HepG2 (cell line): ENCODE measurements at regions not wholly inside any gene's neighbourhood (a gene's known extent, or its start where the extent isn't known, plus 50 kb on each side); places are given as distances from the start of the nearest gene placed in this dataset.

ENCODE experiments used
- FOXA1 ChIP-seq, 2 experiments: fragments of 450-650 bp in 1 of 2; sonication (generic) in 1 of 2; formaldehyde crosslinking in 1 of 2; IDR thresholded peaks; 2 replicates each; pipeline versions ENCODE4 v1.4.0 to v1.6.1; 2016 to 2020; ENCODE audit warnings: missing genetic modification reagents in 1 of 2
- FOXP4 ChIP-seq: sonication (generic); formaldehyde crosslinking; IDR thresholded peaks from 2 replicates; pipeline ENCODE4 v1.4.0; 2020; ENCODE audit warnings: missing genetic modification reagents
- FUBP1 ChIP-seq: sonication (generic); formaldehyde crosslinking; IDR thresholded peaks from 2 replicates; pipeline ENCODE4 v1.5.1; 2020; ENCODE audit warnings: missing genetic modification reagents, mild to moderate bottlenecking, borderline replicate concordance
- HNF4A ChIP-seq: sonication (generic); formaldehyde crosslinking; IDR thresholded peaks from 2 replicates; pipeline ENCODE4 v1.4.0; 2020; ENCODE audit warnings: missing genetic modification reagents
- KDM5A ChIP-seq: fragments of 200-600 bp; sonication (generic); IDR thresholded peaks from 2 replicates; pipeline ENCODE4 v1.7.0; 2018; ENCODE audit warnings: antibody characterized with exemption, mild to moderate bottlenecking, low read length, borderline replicate concordance
- KLF6 ChIP-seq: IDR thresholded peaks from 2 replicates; pipeline ENCODE4 v1.8.0; 2016; ENCODE audit warnings: missing biosample characterization, missing genetic modification reagents
- PHB2 ChIP-seq: fragments of 450-650 bp; IDR thresholded peaks from 2 replicates; pipeline ENCODE4 v1.6.1; 2018; ENCODE audit not compliant: partially characterized antibody
- PHF21A ChIP-seq: sonication (generic); formaldehyde crosslinking; IDR thresholded peaks from 2 replicates; pipeline ENCODE4 v1.5.0; 2020; ENCODE audit warnings: mild to moderate bottlenecking, missing genetic modification reagents
- POLR2G ChIP-seq: fragments of 200-400 bp; formaldehyde crosslinking; IDR thresholded peaks from 2 replicates; pipeline ENCODE4 v1.6.1; 2018; ENCODE audit warnings: mild to moderate bottlenecking, low read depth, low read length, moderate library complexity
- SATB2 ChIP-seq: sonication (generic); formaldehyde crosslinking; IDR thresholded peaks from 2 replicates; pipeline ENCODE4 v1.5.0; 2020; ENCODE audit warnings: missing genetic modification reagents
- SIX4 ChIP-seq: sonication (generic); formaldehyde crosslinking; IDR thresholded peaks from 2 replicates; pipeline ENCODE4 v1.4.0; 2020; ENCODE audit warnings: missing genetic modification reagents
- SMARCE1 ChIP-seq: fragments of 450-650 bp; IDR thresholded peaks from 2 replicates; pipeline ENCODE4 v1.6.1; 2017; ENCODE audit warnings: borderline replicate concordance
- TBX3 ChIP-seq: fragments of 450-650 bp; IDR thresholded peaks from 2 replicates; pipeline ENCODE4 v1.6.1; 2017; ENCODE audit warnings: antibody characterized with exemption, mild to moderate bottlenecking, inconsistent platforms, borderline replicate concordance
- ZGPAT ChIP-seq: IDR thresholded peaks from 2 replicates; pipeline ENCODE4 v1.6.1; 2016; ENCODE audit warnings: mild to moderate bottlenecking
- ZNF136 ChIP-seq: sonication (generic); formaldehyde crosslinking; IDR thresholded peaks from 2 replicates; pipeline ENCODE4 v1.8.1; 2022; ENCODE audit warnings: low read depth, mild to moderate bottlenecking, moderate library complexity, missing genetic modification reagents
- ZNF280D ChIP-seq: sonication (generic); formaldehyde crosslinking; IDR thresholded peaks from 2 replicates; pipeline ENCODE4 v1.5.1; 2020; ENCODE audit warnings: mild to moderate bottlenecking, missing genetic modification reagents
- ZNF614 ChIP-seq: IDR thresholded peaks from 2 replicates; pipeline ENCODE4 v1.6.1; 2018; ENCODE audit warnings: missing biosample characterization, missing genetic modification reagents, inconsistent platforms, borderline replicate concordance
- ZNF788 ChIP-seq: sonication (generic); formaldehyde crosslinking; IDR thresholded peaks from 2 replicates; pipeline ENCODE4 v1.5.0; 2020; ENCODE audit warnings: mild to moderate bottlenecking, missing genetic modification reagents, borderline replicate concordance
- ZNF878 ChIP-seq: sonication (generic); formaldehyde crosslinking; IDR thresholded peaks from 2 replicates; pipeline ENCODE4 v1.8.1; 2023; ENCODE audit warnings: mild to moderate bottlenecking, missing genetic modification reagents, moderate library complexity

GRCh38 chr17:68777856-68778694, 176.9 kb upstream of the FAM20A start (continued):
- TF ChIP-seq PHB2 (no peak), HNF4A (CRISPR knock-in tag) (peak; percentile 87), KLF6 (CRISPR knock-in tag) (peak; percentile 42; the same call in 1 of the 2 replicates), PHF21A (peak; percentile 74; the same call in 1 of the 2 replicates), SATB2 (0 out of 2 replicates have a peak, but pooled peaks have one; percentile 16), FUBP1 (CRISPR knock-in tag) (0 out of 2 replicates have a peak, but pooled peaks have one; percentile 21), ZNF280D (CRISPR knock-in tag) (peak; percentile 75; the same call in 1 of the 2 replicates), POLR2G (peak; percentile 47), TBX3 (peak; percentile 4; the same call in 1 of the 2 replicates), ZGPAT (peak; percentile 79; the same call in 1 of the 2 replicates), SMARCE1 (no peak), ZNF136 (no peak), ZNF614 (CRISPR knock-in tag) (no peak; the same call in 1 of the 2 replicates), KDM5A (no peak), FOXP4 (CRISPR knock-in tag) (peak; percentile 85), FOXA1 (IDR thresholded peaks at IDR 0.05) (no peak), FOXA1 (CRISPR knock-in tag; IDR thresholded peaks at IDR 0.05) (peak; percentile 62; the same call in 1 of the 2 replicates), ZNF878 (0 out of 2 replicates have a peak, but pooled peaks have one; percentile 42), ZNF788 (CRISPR knock-in tag) (peak; percentile 36; the same call in 1 of the 2 replicates), SIX4 (CRISPR knock-in tag) (peak; percentile 60; the same call in 1 of the 2 replicates)
